Coronary artery (tissue), 2 donors: ENCODE measurements at regions not wholly inside any gene's neighbourhood (a gene's known extent, or its start where the extent isn't known, plus 50 kb on each side); places are given as distances from the start of the nearest gene placed in this dataset.
"Not testable (repeated sequence)": the region's sequence is repeated elsewhere in the genome, so short reads cannot be mapped to it uniquely, and the experiment has no call there.

Source experiments
- DNase-seq: peaks from one replicate; pipeline ENCODE4 v3.0.0-alpha.2; 2017; ENCODE audit warnings: low spot score
- H3K27ac ChIP-seq, 2 donors: fragments of 200-600 bp; sonication (generic); one replicate each; pipeline ENCODE4 v1.5.1; 2016 to 2019
- H3K4me3 ChIP-seq: fragments of 200-600 bp; sonication (generic); 2 replicates; pipeline ENCODE4 v1.5.1; 2016; ENCODE audit warnings: mild to moderate bottlenecking, moderate library complexity
- CTCF ChIP-seq: fragments of 200-600 bp; sonication (generic); IDR thresholded peaks from one replicate; pipeline ENCODE4 v1.5.1; 2019; ENCODE audit warnings: antibody characterized with exemption

GRCh38 chr1:90309806-90310205 is 314.9 kb downstream of the ZNF326 start:
- TF ChIP-seq CTCF, result no peak
- no peak overlapping the region for H3K4me3 ChIP-seq
- DNase-seq, result no peak
- no peak overlapping the region for H3K27ac ChIP-seq

GRCh38 chr1:90308421-90308820 is 313.5 kb downstream of the ZNF326 start:
- Histone ChIP-seq H3K27ac (no peak overlapping the region), H3K4me3 (no peak overlapping the region)
- no peak for DNase-seq
- no peak for TF ChIP-seq CTCF

GRCh38 chr1:90305577-90305976 is 310.7 kb downstream of the ZNF326 start:
- no peak for DNase-seq
- no peak overlapping the region for H3K4me3 ChIP-seq
- no peak overlapping the region for H3K27ac ChIP-seq
- no peak for TF ChIP-seq CTCF

DNA sequence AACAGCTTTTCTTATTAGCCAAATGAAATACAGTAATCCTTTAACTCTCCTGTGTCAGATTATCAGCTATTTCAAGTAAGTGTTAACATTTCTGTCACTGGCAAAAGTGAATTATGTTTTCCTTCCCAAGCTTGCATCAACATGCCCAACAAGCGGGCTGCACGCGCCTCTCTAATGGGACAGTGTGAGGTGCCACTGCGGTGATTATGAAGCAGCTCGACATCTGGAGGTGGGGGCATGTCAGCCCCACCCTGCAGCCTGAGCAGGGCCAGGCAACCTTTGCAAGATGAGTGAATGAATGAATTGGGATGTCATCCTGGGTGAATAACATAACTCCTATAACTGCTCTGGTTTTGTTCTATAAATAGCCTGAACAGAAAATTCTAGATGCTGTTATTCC is 301.4 kb downstream of the ZNF326 start:
- H3K27ac ChIP-seq, result no peak overlapping the region
- TF ChIP-seq CTCF, result no peak
- H3K4me3 ChIP-seq, result no peak overlapping the region
- no peak for DNase-seq

DNA sequence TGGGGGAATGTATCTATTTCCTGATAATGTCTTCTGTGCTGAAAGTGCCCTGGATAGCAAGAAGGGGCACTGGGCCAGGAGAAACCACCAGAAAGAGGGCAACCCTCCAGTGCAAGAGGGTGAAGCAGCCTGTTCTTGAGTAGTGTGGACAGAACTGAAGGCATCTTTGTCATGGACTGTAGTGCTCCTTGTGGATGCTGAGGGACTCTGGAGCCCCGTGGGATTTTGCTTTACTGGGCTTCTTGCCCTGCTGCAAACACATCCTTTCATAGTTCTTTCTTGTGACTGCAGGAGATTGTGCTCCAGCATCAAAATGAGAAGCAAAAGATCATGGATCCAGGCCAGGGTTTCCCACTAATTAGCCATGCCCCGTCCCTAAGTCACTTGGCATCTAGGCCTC is 300.6 kb downstream of the ZNF326 start:
- no peak for TF ChIP-seq CTCF
- Histone ChIP-seq H3K4me3 (no peak overlapping the region), H3K27ac (no peak overlapping the region)
- no peak for DNase-seq

GRCh38 chr1:90291431-90292216 is 296.7 kb downstream of the ZNF326 start:
- no peak for DNase-seq
- Histone ChIP-seq H3K27ac (no peak overlapping the region), H3K4me3 (no peak overlapping the region)
- no peak for TF ChIP-seq CTCF

- no peak overlapping the region for H3K4me3 ChIP-seq
- no peak overlapping the region for H3K27ac ChIP-seq
- no peak for TF ChIP-seq CTCF
- no peak for DNase-seq
Measured at GRCh38 chr1:90282811-90283210, 287.9 kb downstream of the ZNF326 start.

GRCh38 chr1:90281886-90282285 is 287.0 kb downstream of the ZNF326 start:
- not testable (repeated sequence) for DNase-seq, H3K27ac ChIP-seq, H3K4me3 ChIP-seq
